ENCODE measurements at regions not wholly inside any gene's neighbourhood (a gene's known extent, or its start where the extent isn't known, plus 50 kb on each side); places are given as distances from the start of the nearest gene placed in this dataset.

GRCh38 chr9:30800421-30800820 is 1584.0 kb upstream of the ACO1 start:
- DNase-seq, result no peak
- Mint-ChIP-seq H3K4me3 (no peak overlapping the region), H3K27me3 (ENCODE audit: insufficient read depth) (no peaks in the 10 kb centered on the region), H3K4me1 (peaks cover 1% of the 10 kb centered on the region), H3K9me3 (no peaks in the 10 kb centered on the region), H3K27ac (no peak overlapping the region), H3K36me3 (ENCODE audit: low read depth) (no peaks in the 10 kb centered on the region)
- Histone ChIP-seq H3K9me3 (ENCODE audit: control insufficient read depth, low read length) (no peaks in the 10 kb centered on the region), H3K4me3 (ENCODE audit: low read length) (no peak overlapping the region), H3K9ac (ENCODE audit: extremely low read depth, low read length, poor library complexity, severe bottlenecking) (no peak overlapping the region), H3K27me3 (ENCODE audit: control insufficient read depth, insufficient read depth, low read length, poor library complexity, severe bottlenecking) (no peaks in the 10 kb centered on the region), H3K36me3 (ENCODE audit: control insufficient read depth, insufficient read depth, low read length) (no peaks in the 10 kb centered on the region), H3K4me1 (ENCODE audit: control insufficient read depth, insufficient read depth, low read length) (no peaks in the 10 kb centered on the region), H3K27ac (ENCODE audit: low read depth, low read length) (no peak overlapping the region)
- WGBS, 2 experiments (ENCODE audit: insufficient coverage in 1 of 2, insufficient read length in 1 of 2), result 95 to 100% methylated on average over 1 to 14 of the region's 14 CpGs
- no peak for TF ChIP-seq CTCF (conservative IDR thresholded peaks at IDR 0.05)

- Histone ChIP-seq H3K9me3 (ENCODE audit: control insufficient read depth, low read length) (no peaks in the 10 kb centered on the region), H3K27me3 (ENCODE audit: control insufficient read depth, insufficient read depth, low read length, poor library complexity, severe bottlenecking) (no peaks in the 10 kb centered on the region), H3K27ac (ENCODE audit: low read depth, low read length) (no peak overlapping the region), H3K4me3 (ENCODE audit: low read length) (no peak overlapping the region), H3K9ac (ENCODE audit: extremely low read depth, low read length, poor library complexity, severe bottlenecking) (no peak overlapping the region), H3K4me1 (ENCODE audit: control insufficient read depth, insufficient read depth, low read length) (no peaks in the 10 kb centered on the region), H3K36me3 (ENCODE audit: control insufficient read depth, insufficient read depth, low read length) (no peaks in the 10 kb centered on the region)
- no peak for TF ChIP-seq CTCF (conservative IDR thresholded peaks at IDR 0.05)
- Mint-ChIP-seq H3K27ac (no peak overlapping the region), H3K9me3 (no peaks in the 10 kb centered on the region), H3K27me3 (ENCODE audit: insufficient read depth) (no peaks in the 10 kb centered on the region), H3K4me3 (no peak overlapping the region), H3K36me3 (ENCODE audit: low read depth) (no peaks in the 10 kb centered on the region), H3K4me1 (peaks cover 10% of the 10 kb centered on the region)
- WGBS, 2 experiments (ENCODE audit: insufficient coverage in 1 of 2, insufficient read length in 1 of 2), result 67 to 89% methylated on average over 1 of the region's 1 CpG
- no peak for DNase-seq
Observed at GRCh38 chr9:30812821-30813220, 1571.6 kb upstream of the ACO1 start.

GRCh38 chr9:30815585-30815984 is 1568.9 kb upstream of the ACO1 start:
- Histone ChIP-seq H3K36me3 (ENCODE audit: control insufficient read depth, insufficient read depth, low read length) (no peaks in the 10 kb centered on the region), H3K27me3 (ENCODE audit: control insufficient read depth, insufficient read depth, low read length, poor library complexity, severe bottlenecking) (no peaks in the 10 kb centered on the region), H3K4me3 (ENCODE audit: low read length) (no peak overlapping the region), H3K4me1 (ENCODE audit: control insufficient read depth, insufficient read depth, low read length) (no peaks in the 10 kb centered on the region), H3K9ac (ENCODE audit: extremely low read depth, low read length, poor library complexity, severe bottlenecking) (no peak overlapping the region), H3K9me3 (ENCODE audit: control insufficient read depth, low read length) (peaks cover 3% of the 10 kb centered on the region), H3K27ac (ENCODE audit: low read depth, low read length) (no peak overlapping the region)
- no peak for TF ChIP-seq CTCF (conservative IDR thresholded peaks at IDR 0.05)
- H3K27me3 Mint-ChIP-seq (ENCODE audit: insufficient read depth), result no peaks in the 10 kb centered on the region
- 77% methylated on average over 2 of the region's 2 CpGs; no CpG with 5 or more reads in 1 of the 2 experiments for WGBS, 2 experiments (ENCODE audit: insufficient coverage in 1 of 2, insufficient read length in 1 of 2)
- peaks cover 10% of the 10 kb centered on the region for H3K4me1 Mint-ChIP-seq
- H3K4me3 Mint-ChIP-seq, result no peak overlapping the region
- peaks cover 2% of the 10 kb centered on the region for H3K36me3 Mint-ChIP-seq (ENCODE audit: low read depth)
- DNase-seq, result no peak
- peaks cover 6% of the 10 kb centered on the region for H3K9me3 Mint-ChIP-seq
- no peak overlapping the region for H3K27ac Mint-ChIP-seq
